Lower leg skin (tissue), 3 donors: ENCODE measurements at regions not wholly inside any gene's neighbourhood (a gene's known extent, or its start where the extent isn't known, plus 50 kb on each side); places are given as distances from the start of the nearest gene placed in this dataset.

Experiments
- CTCF ChIP-seq, 3 donors: fragments of 450-650 bp; IDR thresholded peaks; one replicate each; pipeline ENCODE4 v1.5.1; 2016; ENCODE audit warnings: antibody characterized with exemption in 3 of 3, mild to moderate bottlenecking in 3 of 3, moderate library complexity in 2 of 3
- POLR2A ChIP-seq, 2 donors: fragments of 450-650 bp; IDR thresholded peaks; one replicate each; pipeline ENCODE4 v1.6.1; 2016 to 2017; ENCODE audit warnings: antibody characterized with exemption in 2 of 2, mild to moderate bottlenecking in 1 of 2, moderate library complexity in 1 of 2

GRCh38 chr13:79846386-79846785 is 365.4 kb downstream of the NDFIP2 start:
- TF ChIP-seq CTCF (IDR thresholded peaks at IDR 0.05) (no peak), POLR2A (IDR thresholded peaks at IDR 0.05) (no peak)
